HepG2 (cell line): ENCODE measurements at regions not wholly inside any gene's neighbourhood (a gene's known extent, or its start where the extent isn't known, plus 50 kb on each side); places are given as distances from the start of the nearest gene placed in this dataset.

Source experiments
- MAZ ChIP-seq, 2 experiments: sonication (generic) in 1 of 2; formaldehyde crosslinking in 1 of 2; IDR thresholded peaks; 2 replicates each; pipeline versions ENCODE4 v1.5.0 to v1.6.1; 2012 to 2020; ENCODE audit warnings: low read depth in 2 of 2, mild to moderate bottlenecking in 2 of 2, borderline replicate concordance in 1 of 2, improper control_type of control experiment in 1 of 2, low read length in 1 of 2, missing genetic modification reagents in 1 of 2, moderate library complexity in 1 of 2
- PCBP2 ChIP-seq: fragments of 200-400 bp; formaldehyde crosslinking; optimal IDR thresholded peaks from 2 replicates; pipeline ENCODE3; 2018; ENCODE audit warnings: low read length, low read depth; ENCODE audit not compliant: poor library complexity, severe bottlenecking
- POLR2AphosphoS5 ChIP-seq: IDR thresholded peaks from 2 replicates; pipeline ENCODE4 v1.6.1; 2012; ENCODE audit warnings: low read depth, low read length
- SRF ChIP-seq: IDR thresholded peaks from 2 replicates; pipeline ENCODE4 v1.6.1; 2011; ENCODE audit warnings: mild to moderate bottlenecking, low read depth, low read length, moderate library complexity
- ZNF552 ChIP-seq: sonication (generic); formaldehyde crosslinking; IDR thresholded peaks from 2 replicates; pipeline ENCODE4 v1.9.0; 2022; ENCODE audit warnings: missing genetic modification reagents, mild to moderate bottlenecking, borderline replicate concordance
- ZNF605 ChIP-seq: sonication (generic); formaldehyde crosslinking; IDR thresholded peaks from 2 replicates; pipeline ENCODE4 v1.8.0; 2022; ENCODE audit warnings: mild to moderate bottlenecking, missing genetic modification reagents
- TF ChIP-seq, protein P1 (sequence below): sonication (generic); formaldehyde crosslinking; IDR thresholded peaks from 2 replicates; pipeline ENCODE4 v1.5.0; 2020; ENCODE audit warnings: mild to moderate bottlenecking, missing genetic modification reagents, moderate library complexity
- TF ChIP-seq, protein P2 (sequence below): IDR thresholded peaks from 2 replicates; pipeline ENCODE4 v1.6.1; 2012; ENCODE audit warnings: inconsistent platforms
- TF ChIP-seq, protein P3 (sequence below): sonication (generic); formaldehyde crosslinking; IDR thresholded peaks from 2 replicates; pipeline ENCODE4 v1.4.0; 2020; ENCODE audit warnings: missing genetic modification reagents
- TF ChIP-seq, protein P4 (sequence below): sonication (generic); formaldehyde crosslinking; IDR thresholded peaks from 2 replicates; pipeline ENCODE4 v1.4.0; 2020; ENCODE audit warnings: mild to moderate bottlenecking, missing genetic modification reagents

DNA sequence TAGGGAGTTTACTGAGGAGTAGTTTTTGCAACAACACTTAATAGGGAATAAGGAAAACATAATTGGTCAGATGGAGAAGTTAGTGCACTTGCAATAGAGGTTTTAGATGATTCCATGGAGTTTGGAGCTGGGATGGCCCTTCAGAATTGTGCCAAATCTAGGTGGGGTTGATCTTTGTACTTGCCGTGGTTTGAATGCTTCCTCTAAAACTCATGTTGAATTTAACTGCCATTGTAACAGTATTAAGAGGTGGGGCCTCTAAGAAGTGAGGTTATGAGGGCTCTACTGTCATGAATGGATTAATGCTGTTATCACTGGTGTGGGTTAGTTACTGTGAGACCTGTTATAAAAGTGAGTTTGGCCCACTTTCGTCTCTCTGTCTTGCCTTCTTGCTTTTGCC lies 94.4 kb upstream of the BOD1L1 start:
- no peak for TF ChIP-seq PCBP2
- no peak for TF ChIP-seq SRF
- TF ChIP-seq, protein P1, sequence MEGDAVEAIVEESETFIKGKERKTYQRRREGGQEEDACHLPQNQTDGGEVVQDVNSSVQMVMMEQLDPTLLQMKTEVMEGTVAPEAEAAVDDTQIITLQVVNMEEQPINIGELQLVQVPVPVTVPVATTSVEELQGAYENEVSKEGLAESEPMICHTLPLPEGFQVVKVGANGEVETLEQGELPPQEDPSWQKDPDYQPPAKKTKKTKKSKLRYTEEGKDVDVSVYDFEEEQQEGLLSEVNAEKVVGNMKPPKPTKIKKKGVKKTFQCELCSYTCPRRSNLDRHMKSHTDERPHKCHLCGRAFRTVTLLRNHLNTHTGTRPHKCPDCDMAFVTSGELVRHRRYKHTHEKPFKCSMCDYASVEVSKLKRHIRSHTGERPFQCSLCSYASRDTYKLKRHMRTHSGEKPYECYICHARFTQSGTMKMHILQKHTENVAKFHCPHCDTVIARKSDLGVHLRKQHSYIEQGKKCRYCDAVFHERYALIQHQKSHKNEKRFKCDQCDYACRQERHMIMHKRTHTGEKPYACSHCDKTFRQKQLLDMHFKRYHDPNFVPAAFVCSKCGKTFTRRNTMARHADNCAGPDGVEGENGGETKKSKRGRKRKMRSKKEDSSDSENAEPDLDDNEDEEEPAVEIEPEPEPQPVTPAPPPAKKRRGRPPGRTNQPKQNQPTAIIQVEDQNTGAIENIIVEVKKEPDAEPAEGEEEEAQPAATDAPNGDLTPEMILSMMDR (CRISPR knock-in tag) = no peak
- TF ChIP-seq, protein P2, sequence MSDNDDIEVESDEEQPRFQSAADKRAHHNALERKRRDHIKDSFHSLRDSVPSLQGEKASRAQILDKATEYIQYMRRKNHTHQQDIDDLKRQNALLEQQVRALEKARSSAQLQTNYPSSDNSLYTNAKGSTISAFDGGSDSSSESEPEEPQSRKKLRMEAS = no peak
- TF ChIP-seq, protein P3, sequence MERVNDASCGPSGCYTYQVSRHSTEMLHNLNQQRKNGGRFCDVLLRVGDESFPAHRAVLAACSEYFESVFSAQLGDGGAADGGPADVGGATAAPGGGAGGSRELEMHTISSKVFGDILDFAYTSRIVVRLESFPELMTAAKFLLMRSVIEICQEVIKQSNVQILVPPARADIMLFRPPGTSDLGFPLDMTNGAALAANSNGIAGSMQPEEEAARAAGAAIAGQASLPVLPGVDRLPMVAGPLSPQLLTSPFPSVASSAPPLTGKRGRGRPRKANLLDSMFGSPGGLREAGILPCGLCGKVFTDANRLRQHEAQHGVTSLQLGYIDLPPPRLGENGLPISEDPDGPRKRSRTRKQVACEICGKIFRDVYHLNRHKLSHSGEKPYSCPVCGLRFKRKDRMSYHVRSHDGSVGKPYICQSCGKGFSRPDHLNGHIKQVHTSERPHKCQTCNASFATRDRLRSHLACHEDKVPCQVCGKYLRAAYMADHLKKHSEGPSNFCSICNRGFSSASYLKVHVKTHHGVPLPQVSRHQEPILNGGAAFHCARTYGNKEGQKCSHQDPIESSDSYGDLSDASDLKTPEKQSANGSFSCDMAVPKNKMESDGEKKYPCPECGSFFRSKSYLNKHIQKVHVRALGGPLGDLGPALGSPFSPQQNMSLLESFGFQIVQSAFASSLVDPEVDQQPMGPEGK = no peak
- TF ChIP-seq ZNF605 = no peak
- no peak for TF ChIP-seq MAZ (IDR thresholded peaks at IDR 0.05; ENCODE audit: borderline replicate concordance, low read depth, low read length)
- no peak for TF ChIP-seq MAZ (CRISPR knock-in tag; IDR thresholded peaks at IDR 0.05; ENCODE audit: low read depth)
- TF ChIP-seq, protein P4, sequence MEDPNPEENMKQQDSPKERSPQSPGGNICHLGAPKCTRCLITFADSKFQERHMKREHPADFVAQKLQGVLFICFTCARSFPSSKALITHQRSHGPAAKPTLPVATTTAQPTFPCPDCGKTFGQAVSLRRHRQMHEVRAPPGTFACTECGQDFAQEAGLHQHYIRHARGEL (CRISPR knock-in tag) = no peak
- TF ChIP-seq ZNF552 (CRISPR knock-in tag) = no peak
- no peak for TF ChIP-seq POLR2AphosphoS5
